Vagina (tissue), 2 donors: ENCODE measurements at regions not wholly inside any gene's neighbourhood (a gene's known extent, or its start where the extent isn't known, plus 50 kb on each side); places are given as distances from the start of the nearest gene placed in this dataset.
"Not testable (repeated sequence)": the region's sequence is repeated elsewhere in the genome, so short reads cannot be mapped to it uniquely, and the experiment has no call there.

Source experiments
- DNase-seq, 2 donors: peaks; one replicate each; pipeline ENCODE4 v3.0.0-alpha.2; 2017; ENCODE audit errors: extremely low spot score in 2 of 2
- H3K27ac ChIP-seq: fragments of 200-600 bp; sonication (generic); one replicate; pipeline ENCODE4 v1.5.1; 2019
- H3K27me3 ChIP-seq: fragments of 200-600 bp; sonication (generic); one replicate; pipeline ENCODE4 v1.5.1; 2019
- H3K36me3 ChIP-seq, 2 donors: fragments of 200-600 bp; sonication (generic); one replicate each; pipeline ENCODE4 v1.5.1; 2017 to 2019
- H3K4me1 ChIP-seq: fragments of 200-600 bp; sonication (generic); one replicate; pipeline ENCODE4 v1.5.1; 2019
- H3K4me3 ChIP-seq, 2 donors: fragments of 200-600 bp; sonication (generic); 1 replicate in 1 of 2; 2 replicates in 1 of 2; pipeline ENCODE4 v1.5.1; 2016 to 2019
- H3K9me3 ChIP-seq: fragments of 200-600 bp; sonication (generic); one replicate; pipeline ENCODE4 v1.5.1; 2019
- CTCF ChIP-seq, 3 experiments: fragments of 450-650 bp in 2 of 3; fragments of 200-600 bp in 1 of 3; sonication (generic) in 1 of 3; IDR thresholded peaks; one replicate each; pipeline ENCODE4 v1.5.1; 2017 to 2019; ENCODE audit warnings: antibody characterized with exemption in 3 of 3, mild to moderate bottlenecking in 2 of 3, moderate library complexity in 2 of 3
- POLR2A ChIP-seq, 2 donors: fragments of 450-650 bp; IDR thresholded peaks; one replicate each; pipeline ENCODE4 v1.6.1; 2017; ENCODE audit warnings: antibody characterized with exemption in 2 of 2, mild to moderate bottlenecking in 2 of 2, moderate library complexity in 2 of 2
- POLR2AphosphoS5 ChIP-seq, 2 donors: sonication (generic); formaldehyde crosslinking; IDR thresholded peaks; one replicate each; pipeline ENCODE4 v1.9.0; 2017; ENCODE audit warnings: antibody characterized with exemption in 2 of 2, mild to moderate bottlenecking in 2 of 2, low read depth in 1 of 2; ENCODE audit not compliant: insufficient read depth in 1 of 2
- intact Hi-C: fragments of 100-400 bp; cut with DNase I; formaldehyde crosslinking; loops from one replicate; pipeline ENCODE4 v1.15.1; 2023

- Histone ChIP-seq H3K36me3 (no peaks in the 10 kb centered on the region), H3K9me3 (no peaks in the 10 kb centered on the region), H3K27me3 (no peaks in the 10 kb centered on the region), H3K27ac (no peak overlapping the region), H3K4me1 (peaks cover 11% of the 10 kb centered on the region), H3K4me3 (peak overlapping the region; percentile 36 to 40)
- DNase-seq = no peak
- intact Hi-C loops = no loop called here
- TF ChIP-seq POLR2A (IDR thresholded peaks at IDR 0.05) (no peak), CTCF (IDR thresholded peaks at IDR 0.05) (no peak), POLR2AphosphoS5 (IDR thresholded peaks at IDR 0.05; ENCODE audit: insufficient read depth in 1 of 2, low read depth in 1 of 2) (no peak)
Observed at GRCh38 chr2:106269591-106270291, 75.6 kb upstream of the UXS1 start.

- DNase-seq = no peak
- Histone ChIP-seq H3K4me3 (no peak overlapping the region), H3K27me3 (no peaks in the 10 kb centered on the region), H3K27ac (no peak overlapping the region), H3K4me1 (peaks cover 11% of the 10 kb centered on the region), H3K9me3 (no peaks in the 10 kb centered on the region), H3K36me3 (no peaks in the 10 kb centered on the region)
- TF ChIP-seq POLR2AphosphoS5 (IDR thresholded peaks at IDR 0.05; ENCODE audit: insufficient read depth in 1 of 2, low read depth in 1 of 2) (no peak), CTCF (IDR thresholded peaks at IDR 0.05) (no peak), POLR2A (IDR thresholded peaks at IDR 0.05) (no peak)
- intact Hi-C loops = no loop called here
Observed at GRCh38 chr2:106267997-106268396, 73.9 kb upstream of the UXS1 start.

GRCh38 chr2:106261871-106262321 lies 67.8 kb upstream of the UXS1 start:
- H3K27me3 ChIP-seq = no peaks in the 10 kb centered on the region
- no peak for DNase-seq
- H3K4me3 ChIP-seq = no peak overlapping the region
- H3K36me3 ChIP-seq = no peaks in the 10 kb centered on the region
- H3K9me3 ChIP-seq = no peaks in the 10 kb centered on the region
- TF ChIP-seq CTCF (IDR thresholded peaks at IDR 0.05) = no peak
- no peak for TF ChIP-seq POLR2AphosphoS5 (IDR thresholded peaks at IDR 0.05; ENCODE audit: insufficient read depth in 1 of 2, low read depth in 1 of 2)
- TF ChIP-seq POLR2A (IDR thresholded peaks at IDR 0.05) = no peak
- no peaks in the 10 kb centered on the region for H3K4me1 ChIP-seq
- intact Hi-C loops = no loop called here
- H3K27ac ChIP-seq = no peak overlapping the region

GRCh38 chr2:106258859-106259258 lies 64.8 kb upstream of the UXS1 start:
- H3K27me3 ChIP-seq, H3K9me3 ChIP-seq, H3K4me1 ChIP-seq, intact Hi-C loops, H3K4me3 ChIP-seq, H3K27ac ChIP-seq, H3K36me3 ChIP-seq: not testable (repeated sequence)
- peak in 1 of 2 donors; percentile 3 for DNase-seq

GRCh38 chr2:106257830-106258229 lies 63.7 kb upstream of the UXS1 start:
- DNase-seq = no peak
- H3K27ac ChIP-seq = no peak overlapping the region
- no peaks in the 10 kb centered on the region for H3K36me3 ChIP-seq
- no peaks in the 10 kb centered on the region for H3K27me3 ChIP-seq
- intact Hi-C loops = no loop called here
- H3K9me3 ChIP-seq = no peaks in the 10 kb centered on the region
- H3K4me3 ChIP-seq = no peak overlapping the region
- H3K4me1 ChIP-seq = no peaks in the 10 kb centered on the region
- TF ChIP-seq CTCF (IDR thresholded peaks at IDR 0.05) (no peak), POLR2A (IDR thresholded peaks at IDR 0.05) (no peak), POLR2AphosphoS5 (IDR thresholded peaks at IDR 0.05; ENCODE audit: insufficient read depth in 1 of 2, low read depth in 1 of 2) (no peak)
